Brain microvascular endothelial cell (primary cell): ENCODE measurements at regions not wholly inside any gene's neighbourhood (a gene's known extent, or its start where the extent isn't known, plus 50 kb on each side); places are given as distances from the start of the nearest gene placed in this dataset.

Experiments
- DNase-seq: peaks from one replicate; pipeline ENCODE4 v3.0.0-alpha.2; 2020
- H3K27ac ChIP-seq: fragments of 250-450 bp; sonication (Bioruptor Pico); 2 replicates; pipeline ENCODE4 v1.5.1; 2020; ENCODE audit warnings: mild to moderate bottlenecking, moderate library complexity
- H3K27me3 ChIP-seq: fragments of 250-450 bp; sonication (Bioruptor Pico); replicated peaks from 2 replicates; pipeline ENCODE4 v1.5.1; 2020; ENCODE audit warnings: mild to moderate bottlenecking
- H3K36me3 ChIP-seq: fragments of 250-450 bp; sonication (Bioruptor Pico); replicated peaks from 2 replicates; pipeline ENCODE4 v1.5.1; 2020; ENCODE audit warnings: mild to moderate bottlenecking
- H3K4me3 ChIP-seq: 2 replicates; pipeline ENCODE4 v1.5.1; 2011; ENCODE audit warnings: low read depth, mild to moderate bottlenecking, control low read depth, low read length, moderate library complexity
- in situ Hi-C: cut with HindIII; loops from 2 replicates; pipeline ENCODE4 v1.10.0; 2017; ENCODE audit warnings: low sequenced_read_pairs, low pct_ligation_motif_present
- TF ChIP-seq, protein P1 (sequence below): IDR thresholded peaks from 2 replicates; pipeline ENCODE4 v1.5.1; 2011; ENCODE audit warnings: low read depth, mild to moderate bottlenecking, moderate library complexity, low read length, control low read depth, inconsistent platforms; ENCODE audit errors: missing control alignments

DNA sequence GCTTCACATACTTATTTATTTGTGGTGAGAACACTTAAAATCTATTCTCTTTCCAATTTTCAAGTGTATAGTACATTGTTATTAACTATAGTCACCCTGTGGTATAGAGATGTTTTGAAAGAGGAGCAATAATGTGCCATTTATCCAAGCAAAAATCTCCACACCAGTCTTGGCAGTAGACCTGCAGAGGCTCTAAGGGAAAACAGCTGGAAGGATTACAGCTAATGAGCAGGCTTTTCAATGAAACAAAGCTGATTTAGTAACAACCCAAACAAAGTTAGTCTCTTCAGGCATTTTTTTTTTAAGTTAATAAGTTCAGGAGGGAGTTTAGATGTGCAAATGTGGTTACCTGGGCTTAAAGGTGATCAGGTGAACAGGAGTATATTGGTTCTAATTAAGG is 101.9 kb downstream of the EVX1 start:
- H3K27ac ChIP-seq, result no peak overlapping the region
- TF ChIP-seq, protein P1, sequence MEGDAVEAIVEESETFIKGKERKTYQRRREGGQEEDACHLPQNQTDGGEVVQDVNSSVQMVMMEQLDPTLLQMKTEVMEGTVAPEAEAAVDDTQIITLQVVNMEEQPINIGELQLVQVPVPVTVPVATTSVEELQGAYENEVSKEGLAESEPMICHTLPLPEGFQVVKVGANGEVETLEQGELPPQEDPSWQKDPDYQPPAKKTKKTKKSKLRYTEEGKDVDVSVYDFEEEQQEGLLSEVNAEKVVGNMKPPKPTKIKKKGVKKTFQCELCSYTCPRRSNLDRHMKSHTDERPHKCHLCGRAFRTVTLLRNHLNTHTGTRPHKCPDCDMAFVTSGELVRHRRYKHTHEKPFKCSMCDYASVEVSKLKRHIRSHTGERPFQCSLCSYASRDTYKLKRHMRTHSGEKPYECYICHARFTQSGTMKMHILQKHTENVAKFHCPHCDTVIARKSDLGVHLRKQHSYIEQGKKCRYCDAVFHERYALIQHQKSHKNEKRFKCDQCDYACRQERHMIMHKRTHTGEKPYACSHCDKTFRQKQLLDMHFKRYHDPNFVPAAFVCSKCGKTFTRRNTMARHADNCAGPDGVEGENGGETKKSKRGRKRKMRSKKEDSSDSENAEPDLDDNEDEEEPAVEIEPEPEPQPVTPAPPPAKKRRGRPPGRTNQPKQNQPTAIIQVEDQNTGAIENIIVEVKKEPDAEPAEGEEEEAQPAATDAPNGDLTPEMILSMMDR, result no peak
- no peak for DNase-seq
- in situ Hi-C loops, result no loop called here
- no peaks in the 10 kb centered on the region for H3K36me3 ChIP-seq
- no peak overlapping the region for H3K4me3 ChIP-seq
- no peaks in the 10 kb centered on the region for H3K27me3 ChIP-seq

DNA sequence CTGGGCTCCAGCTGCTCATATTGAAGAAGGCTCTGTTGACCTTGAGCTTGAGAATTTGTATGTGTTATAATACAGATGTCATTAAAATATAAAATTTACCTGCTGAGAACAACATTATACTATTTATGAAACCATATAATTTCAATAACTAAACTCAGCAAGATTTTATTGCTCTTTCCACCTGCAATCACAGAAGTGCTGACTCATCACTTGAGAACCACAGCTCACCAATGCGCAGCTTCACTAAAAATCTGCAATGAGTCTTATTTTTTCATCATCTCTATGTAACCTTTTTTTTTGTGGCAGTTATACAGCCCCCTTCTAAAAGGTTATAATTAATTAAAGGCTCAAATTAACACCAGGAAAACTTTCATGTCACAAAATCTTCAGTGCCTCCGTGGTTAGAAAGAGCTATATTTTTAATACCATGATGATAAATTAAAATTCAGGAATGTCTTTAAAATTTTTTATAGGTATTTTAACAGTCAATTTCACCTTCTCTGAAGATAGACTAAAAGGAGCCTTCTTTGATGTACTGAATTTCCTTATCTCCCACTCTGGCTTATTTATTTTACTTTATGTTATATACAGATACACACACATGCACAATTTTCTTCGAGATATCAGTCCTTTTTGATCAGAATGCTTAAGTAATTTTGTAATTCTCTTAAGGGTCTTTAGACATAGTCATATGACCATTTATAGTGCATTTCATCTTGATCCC is 102.7 kb downstream of the EVX1 start:
- TF ChIP-seq, protein P1, result no peak
- Histone ChIP-seq H3K27ac (no peak overlapping the region), H3K4me3 (no peak overlapping the region), H3K27me3 (no peaks in the 10 kb centered on the region), H3K36me3 (no peaks in the 10 kb centered on the region)
- in situ Hi-C loops, result no loop called here
- no peak for DNase-seq

- in situ Hi-C loops, result no loop called here
- no peak for DNase-seq
- TF ChIP-seq, protein P1, result no peak
- Histone ChIP-seq H3K27me3 (no peaks in the 10 kb centered on the region), H3K27ac (no peak overlapping the region), H3K36me3 (no peaks in the 10 kb centered on the region), H3K4me3 (no peak overlapping the region)
Measured at GRCh38 chr7:27345997-27346396, 103.4 kb downstream of the EVX1 start.

DNA sequence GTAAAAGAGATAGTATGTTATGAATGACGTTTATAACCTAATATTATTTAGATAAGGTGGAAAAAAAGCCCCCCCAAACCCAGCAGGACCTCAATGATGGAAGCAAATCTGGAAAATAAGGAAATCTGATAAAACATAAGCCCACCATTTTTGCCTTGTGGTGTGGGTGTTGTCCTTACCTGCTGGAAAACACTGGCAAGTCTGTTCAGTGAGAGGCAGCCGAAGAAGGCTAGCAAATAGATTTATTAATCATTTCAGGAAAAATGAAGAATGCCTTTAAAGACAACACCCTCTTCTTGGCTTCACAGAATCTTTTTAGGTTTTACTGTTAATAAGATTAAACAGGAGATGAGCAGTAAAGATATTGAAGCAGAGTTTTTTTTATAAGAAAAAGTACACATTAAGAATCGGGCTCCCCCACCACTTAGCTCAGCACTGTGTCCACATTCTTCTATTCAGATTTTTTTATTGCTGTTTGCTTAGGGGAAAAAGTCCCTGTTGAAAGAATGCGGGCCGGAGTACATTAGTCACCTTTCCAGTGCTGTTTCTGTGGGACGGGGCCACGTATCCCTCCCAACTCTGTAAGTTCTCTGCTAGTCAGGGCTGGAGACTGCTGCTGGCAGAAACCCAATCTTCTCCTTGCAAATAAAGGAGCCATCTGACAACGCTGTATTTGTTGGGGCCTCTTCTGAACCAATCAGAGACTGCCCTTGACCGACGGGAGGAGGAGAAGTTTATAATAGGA is 104.1 kb downstream of the EVX1 start:
- no peak overlapping the region for H3K4me3 ChIP-seq
- in situ Hi-C loops, result no loop called here
- H3K27ac ChIP-seq, result no peak overlapping the region
- H3K27me3 ChIP-seq, result peaks cover 3% of the 10 kb centered on the region
- TF ChIP-seq, protein P1, result no peak
- DNase-seq, result peak; percentile 84
- no peaks in the 10 kb centered on the region for H3K36me3 ChIP-seq

GRCh38 chr7:27347276-27347640 is 104.7 kb downstream of the EVX1 start:
- Histone ChIP-seq H3K27ac (no peak overlapping the region), H3K36me3 (no peaks in the 10 kb centered on the region), H3K27me3 (peaks cover 3% of the 10 kb centered on the region), H3K4me3 (no peak overlapping the region)
- in situ Hi-C loops, result no loop called here
- DNase-seq, result no peak
- TF ChIP-seq, protein P1, result no peak

- no peak overlapping the region for H3K27ac ChIP-seq
- no peak overlapping the region for H3K4me3 ChIP-seq
- no peaks in the 10 kb centered on the region for H3K36me3 ChIP-seq
- in situ Hi-C loops, result no loop called here
- TF ChIP-seq, protein P1, result no peak
- peaks cover 3% of the 10 kb centered on the region for H3K27me3 ChIP-seq
- DNase-seq, result no peak
Measured at GRCh38 chr7:27349621-27350020, 107.0 kb downstream of the EVX1 start.
